ENCODE measurements at regions not wholly inside any gene's neighbourhood (a gene's known extent, or its start where the extent isn't known, plus 50 kb on each side); places are given as distances from the start of the nearest gene placed in this dataset.

GRCh38 chr4:136183513-136183912 is 1348.8 kb downstream of the PCDH18 start:
- no peak for TF ChIP-seq CTCF (IDR thresholded peaks at IDR 0.05; ENCODE audit: borderline replicate concordance)
- H3K4me1 ChIP-seq = no peaks in the 10 kb centered on the region
- H3K27me3 ChIP-seq (ENCODE audit: low read depth) = no peaks in the 10 kb centered on the region
- peaks cover 38% of the 10 kb centered on the region for H3K9me3 ChIP-seq (replicated peaks)
- H3K36me3 ChIP-seq = no peaks in the 10 kb centered on the region
- no peak overlapping the region for H3K4me3 ChIP-seq
- no peak for DNase-seq
- H3K27ac ChIP-seq (replicated peaks) = no peak overlapping the region
- intact Hi-C loops (cut with micrococcal nuclease) = no loop called here

DNA sequence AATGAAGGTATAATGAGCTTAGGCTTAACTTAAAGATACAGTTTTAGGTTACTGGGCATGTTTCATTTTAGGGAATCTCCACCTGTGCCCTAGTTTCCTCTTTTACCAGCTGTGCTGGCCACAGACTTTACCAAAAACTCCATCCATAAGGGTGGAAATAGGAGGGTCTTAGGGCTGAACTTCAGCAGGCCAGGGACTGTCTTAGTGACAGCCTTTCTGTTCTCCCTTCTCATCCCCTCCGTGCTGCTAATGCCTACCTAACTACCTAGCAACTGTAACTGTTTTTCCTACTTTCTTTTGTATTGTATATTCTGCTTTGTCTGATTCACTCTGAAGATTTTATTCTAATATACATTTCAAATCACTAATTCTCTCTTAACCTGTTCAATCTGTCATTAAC is 1375.3 kb downstream of the PCDH18 start:
- TF ChIP-seq CTCF (IDR thresholded peaks at IDR 0.05; ENCODE audit: borderline replicate concordance) = no peak
- Histone ChIP-seq H3K27me3 (ENCODE audit: low read depth) (no peaks in the 10 kb centered on the region), H3K4me3 (no peak overlapping the region)

DNA sequence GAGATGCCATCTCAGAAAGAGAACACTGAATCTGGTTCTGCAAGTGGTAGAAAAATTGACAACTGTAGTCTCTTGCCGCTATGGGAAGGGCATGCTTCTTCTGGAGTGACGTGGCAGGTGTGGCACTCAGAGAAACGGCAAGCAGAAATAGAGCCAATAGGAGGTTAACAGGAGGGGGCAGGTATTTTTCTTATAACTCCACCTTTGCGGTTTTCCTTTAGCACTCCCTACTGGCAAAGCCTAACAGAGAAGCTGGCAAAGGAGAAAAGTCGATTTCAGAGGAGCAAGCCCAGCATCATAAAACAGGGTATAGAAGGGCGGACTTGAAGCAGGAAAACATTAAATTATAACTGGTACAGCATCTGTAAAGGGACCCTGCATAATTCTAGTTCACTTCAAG is 1382.2 kb downstream of the PCDH18 start:
- intact Hi-C loops (cut with micrococcal nuclease) = no loop called here
- peaks cover 41% of the 10 kb centered on the region for H3K9me3 ChIP-seq (replicated peaks)

More for the DNA sequence above, 1375.3 kb downstream of the PCDH18 start:
- Histone ChIP-seq H3K4me1 (no peaks in the 10 kb centered on the region), H3K36me3 (no peaks in the 10 kb centered on the region), H3K9me3 (replicated peaks) (peaks cover 15% of the 10 kb centered on the region), H3K27ac (replicated peaks) (no peak overlapping the region)
- intact Hi-C loops (cut with micrococcal nuclease) = no loop called here
- DNase-seq = no peak

DNA sequence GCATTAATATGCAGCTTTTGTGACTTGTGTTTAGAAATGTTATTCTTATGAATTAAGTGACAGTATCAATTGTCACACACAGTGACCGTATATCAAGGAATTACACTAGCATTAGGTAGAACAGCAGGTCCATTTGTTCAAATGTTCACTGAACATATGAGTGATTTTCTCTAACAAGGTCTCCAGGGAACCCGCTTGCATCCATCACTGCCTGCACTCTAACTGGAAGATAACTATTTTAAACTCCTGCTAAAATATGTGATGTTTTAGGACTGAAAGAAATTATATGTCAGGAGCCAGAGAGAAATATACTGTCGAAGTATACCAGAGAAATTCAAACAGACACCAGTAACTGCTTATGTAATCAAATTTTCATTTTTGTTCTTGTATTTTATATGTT is 1395.7 kb downstream of the PCDH18 start:
- DNase-seq = no peak
- Histone ChIP-seq H3K27me3 (ENCODE audit: low read depth) (no peaks in the 10 kb centered on the region), H3K9me3 (replicated peaks) (no peaks in the 10 kb centered on the region), H3K27ac (replicated peaks) (no peak overlapping the region), H3K4me3 (no peak overlapping the region), H3K4me1 (no peaks in the 10 kb centered on the region), H3K36me3 (no peaks in the 10 kb centered on the region)
- TF ChIP-seq CTCF (IDR thresholded peaks at IDR 0.05; ENCODE audit: borderline replicate concordance) = no peak
- intact Hi-C loops (cut with micrococcal nuclease) = no loop called here

More for the DNA sequence above, 1382.2 kb downstream of the PCDH18 start:
- Histone ChIP-seq H3K27me3 (ENCODE audit: low read depth) (no peaks in the 10 kb centered on the region), H3K4me1 (no peaks in the 10 kb centered on the region), H3K27ac (replicated peaks) (no peak overlapping the region), H3K4me3 (no peak overlapping the region), H3K36me3 (no peaks in the 10 kb centered on the region)
- DNase-seq = no peak
- no peak for TF ChIP-seq CTCF (IDR thresholded peaks at IDR 0.05; ENCODE audit: borderline replicate concordance)

DNA sequence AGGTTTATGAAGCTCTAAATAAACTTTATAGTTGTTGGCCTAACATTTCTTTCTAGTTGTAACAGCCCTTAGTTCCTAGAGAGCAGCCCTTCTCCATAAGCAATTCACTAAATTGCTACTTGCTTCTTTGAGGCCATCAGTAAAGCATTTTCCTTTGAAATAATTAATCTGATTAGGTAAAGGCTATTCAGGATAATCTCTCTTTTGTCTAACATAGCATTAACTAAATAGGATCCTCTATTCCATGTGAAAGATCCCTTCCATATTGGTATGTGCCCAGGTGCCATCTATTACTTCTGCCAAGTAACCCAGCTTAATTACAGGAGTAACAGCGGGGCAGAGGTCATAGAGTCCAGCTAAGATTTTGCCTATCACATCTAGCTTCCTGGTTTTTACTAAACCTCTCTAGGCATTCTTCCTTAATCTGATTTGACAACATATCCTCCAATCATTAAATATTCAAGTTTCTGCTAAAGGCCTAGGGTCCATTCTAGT is 1408.0 kb downstream of the PCDH18 start:
- H3K27me3 ChIP-seq (ENCODE audit: low read depth) = no peaks in the 10 kb centered on the region
- intact Hi-C loops (cut with micrococcal nuclease) = no loop called here
- no peak for DNase-seq
- no peak for TF ChIP-seq CTCF (IDR thresholded peaks at IDR 0.05; ENCODE audit: borderline replicate concordance)
- no peak overlapping the region for H3K4me3 ChIP-seq
- H3K4me1 ChIP-seq = no peaks in the 10 kb centered on the region
- H3K9me3 ChIP-seq (replicated peaks) = peaks cover 5% of the 10 kb centered on the region
- H3K27ac ChIP-seq (replicated peaks) = no peak overlapping the region
- no peaks in the 10 kb centered on the region for H3K36me3 ChIP-seq

DNA sequence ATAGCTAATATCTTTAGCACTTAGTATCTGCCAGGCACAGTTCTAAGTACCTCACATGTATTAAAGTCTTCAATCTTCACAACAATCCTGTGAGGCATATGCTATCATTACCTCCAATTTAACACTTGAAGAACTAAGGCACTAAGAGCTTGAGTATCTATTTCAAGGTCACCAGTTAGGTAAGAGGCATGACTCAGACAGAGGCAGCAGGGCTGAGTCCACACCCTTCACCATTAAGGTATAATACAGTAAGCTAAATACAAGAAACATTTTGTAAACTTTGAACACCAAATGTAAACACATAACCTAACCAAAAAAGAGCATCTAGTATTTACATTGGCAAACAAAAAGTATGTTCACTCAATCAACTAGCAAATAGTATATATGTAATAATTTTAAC is 1410.9 kb downstream of the PCDH18 start:
- DNase-seq = no peak
- Histone ChIP-seq H3K27ac (replicated peaks) (no peak overlapping the region), H3K36me3 (no peaks in the 10 kb centered on the region), H3K4me3 (no peak overlapping the region), H3K27me3 (ENCODE audit: low read depth) (no peaks in the 10 kb centered on the region), H3K4me1 (no peaks in the 10 kb centered on the region), H3K9me3 (replicated peaks) (peaks cover 5% of the 10 kb centered on the region)
- intact Hi-C loops (cut with micrococcal nuclease) = no loop called here
- no peak for TF ChIP-seq CTCF (IDR thresholded peaks at IDR 0.05; ENCODE audit: borderline replicate concordance)
